T-helper 2 cell treated with Interferon-gamma antibody and Interleukin-4, amounts not matched to agents 100 ng/mL and 5 ng/mL, for 36 hours (primary cell): ENCODE measurements at regions not wholly inside any gene's neighbourhood (a gene's known extent, or its start where the extent isn't known, plus 50 kb on each side); places are given as distances from the start of the nearest gene placed in this dataset.
"Not testable (repeated sequence)": the region's sequence is repeated elsewhere in the genome, so short reads cannot be mapped to it uniquely, and the experiment has no call there.

Source experiments
- intact Hi-C: fragments of 100-400 bp; cut with micrococcal nuclease; formaldehyde crosslinking; loops from one replicate; pipeline ENCODE4 v1.15.1; 2023

- intact Hi-C loops: not testable (repeated sequence)
Observed at GRCh38 chr12:92375504-92375903, 229.9 kb upstream of the BTG1 start.

GRCh38 chr12:92370828-92371227 lies 225.2 kb upstream of the BTG1 start:
- intact Hi-C loops: no loop called here

GRCh38 chr12:92369636-92370035 lies 224.0 kb upstream of the BTG1 start:
- intact Hi-C loops: no loop called here

- intact Hi-C loops: no loop called here
Observed at GRCh38 chr12:92369056-92369455, 223.4 kb upstream of the BTG1 start.

- intact Hi-C loops: loop anchor here (2.0 kb wide), 1 partner anchor 13 kb away; no protein-coding TSS in a partner anchor
Observed at GRCh38 chr12:92365836-92366235, 220.2 kb upstream of the BTG1 start.

- intact Hi-C loops: loop anchor here (2.0 kb wide), 1 partner anchor 13 kb away; no protein-coding TSS in a partner anchor
Observed at GRCh38 chr12:92365333-92365732, 219.7 kb upstream of the BTG1 start.

GRCh38 chr12:92363295-92364146 lies 217.9 kb upstream of the BTG1 start:
- intact Hi-C loops: loop anchor here (2.0 to 5.0 kb wide), 2 partner anchors 15 to 216 kb away; partner anchors contain the start of gene BTG1

- intact Hi-C loops: loop anchor here (5.0 kb wide), 1 partner anchor 215 kb away; the partner anchor contains the start of gene BTG1
Observed at GRCh38 chr12:92362785-92363184, 217.1 kb upstream of the BTG1 start.

GRCh38 chr12:92362126-92362525 lies 216.5 kb upstream of the BTG1 start:
- intact Hi-C loops: loop anchor here (5.0 kb wide), 1 partner anchor 215 kb away; the partner anchor contains the start of gene BTG1

- intact Hi-C loops: loop anchor here (1.0 to 5.0 kb wide), 2 partner anchors 44 to 213 kb away; partner anchors contain the start of gene BTG1
Observed at GRCh38 chr12:92360543-92360942, 214.9 kb upstream of the BTG1 start.

GRCh38 chr12:92359581-92360209 lies 214.0 kb upstream of the BTG1 start:
- intact Hi-C loops: loop anchor here (1.0 to 5.0 kb wide), 2 partner anchors 45 to 212 kb away; partner anchors contain the start of gene BTG1

GRCh38 chr12:92357584-92358261 lies 212.1 kb upstream of the BTG1 start:
- intact Hi-C loops: no loop called here

- intact Hi-C loops: no loop called here
Observed at GRCh38 chr12:92356425-92356824, 210.8 kb upstream of the BTG1 start.

- intact Hi-C loops: no loop called here
Observed at GRCh38 chr12:92349635-92350034, 204.0 kb upstream of the BTG1 start.

GRCh38 chr12:92342574-92342973 lies 196.9 kb upstream of the BTG1 start:
- intact Hi-C loops: no loop called here

GRCh38 chr12:92341065-92341668 lies 195.5 kb upstream of the BTG1 start:
- intact Hi-C loops: loop anchor here (1.0 kb wide), 1 partner anchor 62 kb away; no protein-coding TSS in a partner anchor

- intact Hi-C loops: loop anchor here (1.0 kb wide), 1 partner anchor 63 kb away; no protein-coding TSS in a partner anchor
Observed at GRCh38 chr12:92340441-92341064, 194.9 kb upstream of the BTG1 start.

GRCh38 chr12:92340003-92340402 lies 194.4 kb upstream of the BTG1 start:
- intact Hi-C loops: no loop called here

- intact Hi-C loops: no loop called here
Observed at GRCh38 chr12:92339198-92339821, 193.7 kb upstream of the BTG1 start.

- intact Hi-C loops: no loop called here
Observed at GRCh38 chr12:92338671-92339070, 193.0 kb upstream of the BTG1 start.
